ENCODE measurements at regions not wholly inside any gene's neighbourhood (a gene's known extent, or its start where the extent isn't known, plus 50 kb on each side); places are given as distances from the start of the nearest gene placed in this dataset.
"Not testable (repeated sequence)": the region's sequence is repeated elsewhere in the genome, so short reads cannot be mapped to it uniquely, and the experiment has no call there.

DNA sequence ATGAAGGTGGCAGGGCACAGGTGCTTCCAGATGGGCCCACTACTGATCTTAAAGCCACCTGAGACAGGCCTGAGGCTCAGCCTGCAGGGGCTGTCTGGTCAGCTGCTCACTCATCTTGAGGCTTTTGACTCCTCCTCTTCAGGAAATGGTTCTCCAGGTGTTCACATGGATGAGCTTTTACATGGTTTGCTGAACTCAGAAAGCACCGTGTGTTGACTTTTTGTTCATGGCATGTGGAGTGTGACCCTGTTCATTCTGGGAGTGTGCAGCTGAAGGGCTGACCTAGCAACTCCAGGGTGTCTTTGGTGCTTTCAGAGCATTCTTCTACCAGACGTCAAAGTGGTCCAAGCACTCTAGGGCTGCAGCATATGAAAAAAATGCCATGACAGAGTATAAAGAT lies 111.1 kb downstream of the CCNG2 start:
- H3K4me3 ChIP-seq (ENCODE audit: control insufficient read depth, low read depth, low read length) = no peak overlapping the region
- no peak for DNase-seq (ENCODE audit: low read depth)
- TF ChIP-seq, protein P1, sequence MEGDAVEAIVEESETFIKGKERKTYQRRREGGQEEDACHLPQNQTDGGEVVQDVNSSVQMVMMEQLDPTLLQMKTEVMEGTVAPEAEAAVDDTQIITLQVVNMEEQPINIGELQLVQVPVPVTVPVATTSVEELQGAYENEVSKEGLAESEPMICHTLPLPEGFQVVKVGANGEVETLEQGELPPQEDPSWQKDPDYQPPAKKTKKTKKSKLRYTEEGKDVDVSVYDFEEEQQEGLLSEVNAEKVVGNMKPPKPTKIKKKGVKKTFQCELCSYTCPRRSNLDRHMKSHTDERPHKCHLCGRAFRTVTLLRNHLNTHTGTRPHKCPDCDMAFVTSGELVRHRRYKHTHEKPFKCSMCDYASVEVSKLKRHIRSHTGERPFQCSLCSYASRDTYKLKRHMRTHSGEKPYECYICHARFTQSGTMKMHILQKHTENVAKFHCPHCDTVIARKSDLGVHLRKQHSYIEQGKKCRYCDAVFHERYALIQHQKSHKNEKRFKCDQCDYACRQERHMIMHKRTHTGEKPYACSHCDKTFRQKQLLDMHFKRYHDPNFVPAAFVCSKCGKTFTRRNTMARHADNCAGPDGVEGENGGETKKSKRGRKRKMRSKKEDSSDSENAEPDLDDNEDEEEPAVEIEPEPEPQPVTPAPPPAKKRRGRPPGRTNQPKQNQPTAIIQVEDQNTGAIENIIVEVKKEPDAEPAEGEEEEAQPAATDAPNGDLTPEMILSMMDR (conservative IDR thresholded peaks at IDR 0.05; ENCODE audit: control insufficient read depth, insufficient read depth, low read depth, low read length) = no peak

DNA sequence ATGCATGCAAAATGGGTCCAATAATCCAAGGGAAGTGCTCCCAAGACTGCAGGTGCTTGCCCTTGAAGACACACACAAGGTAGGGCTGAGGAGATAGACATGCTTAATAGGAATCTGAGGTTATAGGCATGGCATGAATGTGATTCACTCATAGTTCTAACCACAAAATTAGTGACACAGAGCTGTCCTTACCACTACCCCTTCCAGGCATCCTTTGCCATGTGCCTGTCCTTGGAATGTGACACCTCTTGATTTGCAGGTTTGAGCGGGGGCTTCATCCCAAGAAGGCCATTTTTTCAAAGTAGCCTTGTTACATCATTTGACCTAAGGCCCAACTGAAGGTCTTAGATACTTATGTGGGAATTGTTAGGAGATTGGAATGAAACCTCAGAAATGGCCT lies 112.5 kb downstream of the CCNG2 start:
- TF ChIP-seq, protein P1 (conservative IDR thresholded peaks at IDR 0.05; ENCODE audit: control insufficient read depth, insufficient read depth, low read depth, low read length) = no peak
- DNase-seq (ENCODE audit: low read depth) = no peak
- no peak overlapping the region for H3K4me3 ChIP-seq (ENCODE audit: control insufficient read depth, low read depth, low read length)

DNA sequence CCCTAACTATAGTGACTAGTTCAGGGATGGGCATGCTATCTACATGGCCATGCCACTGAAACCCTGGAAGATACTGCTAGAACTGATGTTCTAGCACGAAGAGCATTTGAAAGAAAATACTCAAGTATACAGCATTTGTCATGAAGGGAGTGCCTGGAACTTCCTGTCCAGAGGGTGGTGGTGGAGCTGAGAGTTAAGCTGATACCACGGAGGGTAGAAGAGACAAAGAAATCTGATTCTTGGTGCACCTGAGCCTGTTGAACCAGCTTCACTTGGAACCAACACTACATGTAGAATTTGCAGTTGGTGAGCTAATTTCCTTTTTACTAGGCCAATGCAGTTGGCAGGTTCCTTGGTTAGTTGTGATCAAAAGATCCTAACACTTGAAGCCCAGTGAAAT lies 116.4 kb downstream of the CCNG2 start:
- TF ChIP-seq, protein P1 (conservative IDR thresholded peaks at IDR 0.05; ENCODE audit: control insufficient read depth, insufficient read depth, low read depth, low read length) = no peak
- DNase-seq (ENCODE audit: low read depth) = no peak
- no peak overlapping the region for H3K4me3 ChIP-seq (ENCODE audit: control insufficient read depth, low read depth, low read length)

DNA sequence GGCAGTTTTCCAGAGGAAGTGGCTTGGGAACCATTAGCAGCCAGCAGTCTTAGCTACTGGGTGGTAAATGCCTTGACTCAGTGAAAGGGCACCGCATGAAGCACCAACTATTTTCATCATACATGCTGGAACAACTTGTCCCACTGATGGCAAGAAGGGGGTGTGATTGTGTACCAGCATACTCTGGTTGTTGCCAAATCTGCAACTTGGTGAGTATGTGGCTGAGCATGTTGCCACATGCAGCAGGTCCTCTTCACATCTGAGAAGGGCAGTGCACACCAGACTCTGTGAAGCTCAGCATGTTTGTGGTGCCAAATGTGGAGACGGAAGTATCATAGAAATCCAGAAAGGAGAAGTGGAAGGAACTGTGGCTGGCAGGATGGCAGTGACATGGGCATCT lies 122.1 kb downstream of the CCNG2 start:
- DNase-seq (ENCODE audit: low read depth); H3K4me3 ChIP-seq (ENCODE audit: control insufficient read depth, low read depth, low read length): not testable (repeated sequence)

DNA sequence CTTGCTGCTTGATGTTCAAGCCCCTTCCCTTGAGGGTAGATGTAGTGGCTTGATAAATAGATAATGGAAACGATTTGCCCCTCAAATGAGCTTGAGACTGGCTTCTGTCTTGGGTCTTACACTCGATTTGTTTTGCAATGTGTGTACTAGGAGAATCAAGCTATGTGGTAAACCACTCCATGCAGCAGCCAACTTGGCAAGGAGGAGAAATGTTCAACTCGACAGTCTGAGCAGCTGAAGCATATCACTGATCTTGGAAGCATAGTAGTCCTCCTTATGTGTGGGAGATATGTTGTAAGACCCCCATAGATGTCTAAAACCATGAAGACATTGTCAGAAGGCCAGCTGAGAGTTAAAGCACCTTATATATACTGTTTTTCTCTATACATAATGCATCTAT lies 125.3 kb downstream of the CCNG2 start:
- DNase-seq (ENCODE audit: low read depth) = no peak
- H3K4me3 ChIP-seq (ENCODE audit: control insufficient read depth, low read depth, low read length) = no peak overlapping the region
- TF ChIP-seq, protein P1 (conservative IDR thresholded peaks at IDR 0.05; ENCODE audit: control insufficient read depth, insufficient read depth, low read depth, low read length) = no peak

DNA sequence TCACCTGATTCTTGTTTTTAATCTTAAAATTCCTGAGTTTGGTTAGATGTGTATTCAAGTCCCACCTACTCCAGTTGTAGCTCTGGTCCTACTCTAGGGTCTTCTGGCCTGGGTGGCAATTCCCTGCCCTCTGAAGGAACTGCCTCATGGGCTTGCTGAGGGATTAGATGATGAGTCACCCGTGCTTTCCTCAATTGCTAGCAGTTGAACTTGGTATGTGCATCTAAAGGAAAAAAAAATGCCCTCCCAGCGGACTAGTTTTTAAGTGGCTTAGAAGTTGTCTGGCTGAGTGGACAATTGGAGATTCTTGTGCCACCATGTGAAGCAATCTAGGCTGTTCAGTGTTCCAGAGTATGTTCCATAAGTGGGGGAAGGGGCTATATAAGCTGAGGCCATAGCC lies 127.0 kb downstream of the CCNG2 start:
- no peak overlapping the region for H3K4me3 ChIP-seq (ENCODE audit: control insufficient read depth, low read depth, low read length)
- DNase-seq (ENCODE audit: low read depth) = no peak
- TF ChIP-seq, protein P1 (conservative IDR thresholded peaks at IDR 0.05; ENCODE audit: control insufficient read depth, insufficient read depth, low read depth, low read length) = no peak

DNA sequence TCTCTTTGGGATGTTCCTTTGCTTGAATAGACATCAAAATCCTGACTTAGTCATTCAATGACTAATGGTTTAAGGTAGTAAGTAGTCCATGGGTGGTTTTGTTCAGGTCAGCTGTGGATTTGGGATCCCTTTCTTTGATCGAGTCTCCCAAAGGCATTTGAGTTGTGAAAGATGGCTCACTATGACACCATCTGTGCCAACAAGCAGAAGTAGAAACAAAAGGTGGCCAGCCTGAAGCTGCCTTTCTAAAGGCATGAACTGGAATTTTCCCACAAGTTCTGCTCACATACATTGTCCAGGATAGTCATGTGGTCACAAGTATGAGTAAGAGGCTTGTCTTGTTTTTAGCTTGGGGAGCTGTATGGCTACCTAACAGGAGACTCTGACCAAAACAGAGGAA lies 129.9 kb downstream of the CCNG2 start:
- DNase-seq (ENCODE audit: low read depth) = no peak
- TF ChIP-seq, protein P1 (conservative IDR thresholded peaks at IDR 0.05; ENCODE audit: control insufficient read depth, insufficient read depth, low read depth, low read length) = no peak
- no peak overlapping the region for H3K4me3 ChIP-seq (ENCODE audit: control insufficient read depth, low read depth, low read length)
